Astrocyte (in vitro differentiated cells and primary cell): ENCODE measurements at regions not wholly inside any gene's neighbourhood (a gene's known extent, or its start where the extent isn't known, plus 50 kb on each side); places are given as distances from the start of the nearest gene placed in this dataset.

Source experiments
- DNase-seq: peaks from one replicate; pipeline ENCODE4 v3.0.0-alpha.2; 2010; ENCODE audit warnings: low read depth
- FAIRE-seq: peaks from 2 replicates; lab custom pipeline; 2011; peaks lifted over from hg19 to GRCh38; lab: Jason Lieb, UNC
- H2AFZ ChIP-seq: 2 replicates; pipeline ENCODE4 v1.6.0; 2012; ENCODE audit warnings: low read depth, low read length, inconsistent platforms
- H3K27ac ChIP-seq: 2 replicates; pipeline ENCODE4 v1.5.1; 2011; ENCODE audit warnings: low read depth, low read length, inconsistent platforms
- H3K27me3 ChIP-seq: 2 replicates; pipeline ENCODE4 v1.6.0; 2011; ENCODE audit warnings: low read length, inconsistent platforms; ENCODE audit not compliant: insufficient read depth
- H3K36me3 ChIP-seq: 2 replicates; pipeline ENCODE4 v1.5.1; 2011; ENCODE audit warnings: low read length, inconsistent platforms; ENCODE audit not compliant: insufficient read depth
- H3K4me1 ChIP-seq: 2 replicates; pipeline ENCODE4 v1.5.1; 2011; ENCODE audit warnings: low read length, inconsistent platforms; ENCODE audit not compliant: insufficient read depth
- H3K4me2 ChIP-seq: 2 replicates; pipeline ENCODE4 v1.6.0; 2012; ENCODE audit warnings: low read length, inconsistent platforms
- H3K4me3 ChIP-seq: 2 replicates; pipeline ENCODE4 v1.5.1; 2011; ENCODE audit warnings: low read depth, mild to moderate bottlenecking, low read length, inconsistent platforms; ENCODE audit not compliant: insufficient read depth
- H3K79me2 ChIP-seq: 2 replicates; pipeline ENCODE4 v1.6.0; 2012; ENCODE audit warnings: mild to moderate bottlenecking, low read length, inconsistent platforms; ENCODE audit not compliant: insufficient read depth
- H3K9ac ChIP-seq: 2 replicates; pipeline ENCODE4 v1.6.0; 2012; ENCODE audit warnings: mild to moderate bottlenecking, low read length, inconsistent platforms
- H3K9me3 ChIP-seq: 2 replicates; pipeline ENCODE4 v1.5.1; 2012; ENCODE audit warnings: low read depth, mild to moderate bottlenecking, low read length, inconsistent platforms; ENCODE audit not compliant: insufficient read depth
- H4K20me1 ChIP-seq: 2 replicates; pipeline ENCODE4 v1.6.0; 2012; ENCODE audit warnings: low read length, inconsistent platforms; ENCODE audit not compliant: insufficient read depth
- H3K27ac Mint-ChIP-seq: one replicate; pipeline ENCODE4 v1.8.0; 2021; ENCODE audit warnings: mild to moderate bottlenecking, mixed read lengths; ENCODE audit not compliant: unreplicated experiment
- H3K27me3 Mint-ChIP-seq: one replicate; pipeline ENCODE4 v1.8.0; 2021; ENCODE audit warnings: low read depth, mixed read lengths; ENCODE audit not compliant: unreplicated experiment
- H3K36me3 Mint-ChIP-seq: one replicate; pipeline ENCODE4 v1.8.0; 2021; ENCODE audit warnings: low read depth, mixed read lengths; ENCODE audit not compliant: unreplicated experiment
- H3K4me1 Mint-ChIP-seq: one replicate; pipeline ENCODE4 v1.8.0; 2021; ENCODE audit warnings: low read depth, mixed read lengths; ENCODE audit not compliant: unreplicated experiment
- H3K4me3 Mint-ChIP-seq: one replicate; pipeline ENCODE4 v1.8.0; 2021; ENCODE audit warnings: mild to moderate bottlenecking, moderate library complexity, mixed read lengths; ENCODE audit not compliant: unreplicated experiment
- H3K9me3 Mint-ChIP-seq: one replicate; pipeline ENCODE4 v1.8.0; 2021; ENCODE audit warnings: mild to moderate bottlenecking, mixed read lengths; ENCODE audit not compliant: unreplicated experiment
- EZH2 ChIP-seq: IDR thresholded peaks from 2 replicates; pipeline ENCODE4 v1.6.1; 2012; ENCODE audit warnings: mild to moderate bottlenecking, low read length, inconsistent platforms; ENCODE audit not compliant: insufficient read depth
- TF ChIP-seq, protein P1 (sequence below): IDR thresholded peaks from 2 replicates; pipeline ENCODE4 v1.5.1; 2011; ENCODE audit warnings: low read depth, mild to moderate bottlenecking, inconsistent platforms, low read length, moderate library complexity; ENCODE audit not compliant: insufficient read depth

GRCh38 chr10:2950546-2950945 lies 116.8 kb upstream of the PFKP start:
- TF ChIP-seq, protein P1, sequence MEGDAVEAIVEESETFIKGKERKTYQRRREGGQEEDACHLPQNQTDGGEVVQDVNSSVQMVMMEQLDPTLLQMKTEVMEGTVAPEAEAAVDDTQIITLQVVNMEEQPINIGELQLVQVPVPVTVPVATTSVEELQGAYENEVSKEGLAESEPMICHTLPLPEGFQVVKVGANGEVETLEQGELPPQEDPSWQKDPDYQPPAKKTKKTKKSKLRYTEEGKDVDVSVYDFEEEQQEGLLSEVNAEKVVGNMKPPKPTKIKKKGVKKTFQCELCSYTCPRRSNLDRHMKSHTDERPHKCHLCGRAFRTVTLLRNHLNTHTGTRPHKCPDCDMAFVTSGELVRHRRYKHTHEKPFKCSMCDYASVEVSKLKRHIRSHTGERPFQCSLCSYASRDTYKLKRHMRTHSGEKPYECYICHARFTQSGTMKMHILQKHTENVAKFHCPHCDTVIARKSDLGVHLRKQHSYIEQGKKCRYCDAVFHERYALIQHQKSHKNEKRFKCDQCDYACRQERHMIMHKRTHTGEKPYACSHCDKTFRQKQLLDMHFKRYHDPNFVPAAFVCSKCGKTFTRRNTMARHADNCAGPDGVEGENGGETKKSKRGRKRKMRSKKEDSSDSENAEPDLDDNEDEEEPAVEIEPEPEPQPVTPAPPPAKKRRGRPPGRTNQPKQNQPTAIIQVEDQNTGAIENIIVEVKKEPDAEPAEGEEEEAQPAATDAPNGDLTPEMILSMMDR: no peak
- no peak for TF ChIP-seq EZH2
- Histone ChIP-seq H3K79me2 (no peaks in the 10 kb centered on the region), H3K9ac (peak overlapping the region; percentile 66), H3K4me3 (peak overlapping the region; percentile 38), H3K27me3 (no peaks in the 10 kb centered on the region), H3K4me1 (peaks cover 7% of the 10 kb centered on the region), H3K27ac (peak overlapping the region; percentile 51), H2AFZ (peak overlapping the region; percentile 31), H3K36me3 (no peaks in the 10 kb centered on the region), H3K9me3 (no peaks in the 10 kb centered on the region), H3K4me2 (peak overlapping the region; percentile 78), H4K20me1 (no peaks in the 10 kb centered on the region)
- H3K4me3 Mint-ChIP-seq: no peak overlapping the region
- H3K9me3 Mint-ChIP-seq: peaks cover 4% of the 10 kb centered on the region
- no peaks in the 10 kb centered on the region for H3K36me3 Mint-ChIP-seq
- no peak for DNase-seq
- H3K4me1 Mint-ChIP-seq: peaks cover 6% of the 10 kb centered on the region
- FAIRE-seq: no peak
- H3K27me3 Mint-ChIP-seq: peaks cover 21% of the 10 kb centered on the region
- no peak overlapping the region for H3K27ac Mint-ChIP-seq

DNA sequence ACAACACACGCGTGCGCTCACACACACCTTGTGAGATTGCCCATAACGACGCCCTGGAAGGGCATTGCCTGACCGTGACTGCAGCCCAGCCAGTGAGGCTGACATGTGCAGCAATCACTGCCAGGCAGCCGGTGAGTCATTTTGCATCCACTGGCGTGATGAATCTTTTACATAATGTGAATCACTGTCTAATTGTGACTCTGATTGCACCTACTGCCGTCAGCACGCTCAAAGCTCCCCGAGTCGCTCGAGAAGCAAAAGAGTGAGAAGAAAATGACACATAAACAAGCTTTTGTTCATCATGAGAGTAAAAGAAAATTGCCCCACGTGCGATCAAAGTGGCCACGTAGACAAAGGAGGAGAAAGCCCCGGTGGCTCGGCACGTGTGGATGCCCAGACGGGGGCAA lies 117.4 kb upstream of the PFKP start:
- H2AFZ ChIP-seq: peak overlapping the region; percentile 31
- Mint-ChIP-seq H3K36me3 (no peaks in the 10 kb centered on the region), H3K4me3 (no peak overlapping the region), H3K4me1 (peaks cover 7% of the 10 kb centered on the region), H3K27ac (no peak overlapping the region), H3K27me3 (peaks cover 19% of the 10 kb centered on the region), H3K9me3 (peaks cover 4% of the 10 kb centered on the region)
- peak overlapping the region; percentile 38 for H3K4me3 ChIP-seq
- no peaks in the 10 kb centered on the region for H3K9me3 ChIP-seq
- no peaks in the 10 kb centered on the region for H3K36me3 ChIP-seq
- H3K4me2 ChIP-seq: peak overlapping the region; percentile 78
- H3K9ac ChIP-seq: peak overlapping the region; percentile 66
- TF ChIP-seq, protein P1: no peak
- TF ChIP-seq EZH2: no peak
- peak overlapping the region; percentile 51 for H3K27ac ChIP-seq
- H4K20me1 ChIP-seq: no peaks in the 10 kb centered on the region
- no peak for FAIRE-seq
- H3K79me2 ChIP-seq: no peaks in the 10 kb centered on the region
- H3K4me1 ChIP-seq: peaks cover 7% of the 10 kb centered on the region
- DNase-seq: peak; percentile 85
- H3K27me3 ChIP-seq: no peaks in the 10 kb centered on the region

- H3K27ac Mint-ChIP-seq: peak overlapping the region; percentile 47
- H3K27me3 Mint-ChIP-seq: peaks cover 15% of the 10 kb centered on the region
- no peak for DNase-seq
- no peaks in the 10 kb centered on the region for H3K79me2 ChIP-seq
- no peak overlapping the region for H3K4me3 Mint-ChIP-seq
- TF ChIP-seq EZH2: no peak
- TF ChIP-seq, protein P1: no peak
- H3K9ac ChIP-seq: no peak overlapping the region
- peaks cover 7% of the 10 kb centered on the region for H3K4me1 Mint-ChIP-seq
- no peaks in the 10 kb centered on the region for H3K27me3 ChIP-seq
- no peak overlapping the region for H3K27ac ChIP-seq
- peaks cover 7% of the 10 kb centered on the region for H3K4me1 ChIP-seq
- H4K20me1 ChIP-seq: no peaks in the 10 kb centered on the region
- no peaks in the 10 kb centered on the region for H3K36me3 ChIP-seq
- peak overlapping the region; percentile 31 for H2AFZ ChIP-seq
- H3K4me2 ChIP-seq: peak overlapping the region; percentile 78
- H3K9me3 Mint-ChIP-seq: peaks cover 4% of the 10 kb centered on the region
- H3K9me3 ChIP-seq: no peaks in the 10 kb centered on the region
- no peaks in the 10 kb centered on the region for H3K36me3 Mint-ChIP-seq
- FAIRE-seq: no peak
- H3K4me3 ChIP-seq: no peak overlapping the region
Measured at GRCh38 chr10:2949221-2949947, 118.0 kb upstream of the PFKP start.
